Dermis microvascular lymphatic vessel endothelial cell (primary cell): ENCODE measurements at regions not wholly inside any gene's neighbourhood (a gene's known extent, or its start where the extent isn't known, plus 50 kb on each side); places are given as distances from the start of the nearest gene placed in this dataset.
"Not testable (repeated sequence)": the region's sequence is repeated elsewhere in the genome, so short reads cannot be mapped to it uniquely, and the experiment has no call there.

Experiments
- DNase-seq, 2 donors: peaks; one replicate each; pipeline versions ENCODE4 v3.0.0 to v3.0.0-alpha.2; 2010; ENCODE audit warnings: low read depth in 2 of 2

DNA sequence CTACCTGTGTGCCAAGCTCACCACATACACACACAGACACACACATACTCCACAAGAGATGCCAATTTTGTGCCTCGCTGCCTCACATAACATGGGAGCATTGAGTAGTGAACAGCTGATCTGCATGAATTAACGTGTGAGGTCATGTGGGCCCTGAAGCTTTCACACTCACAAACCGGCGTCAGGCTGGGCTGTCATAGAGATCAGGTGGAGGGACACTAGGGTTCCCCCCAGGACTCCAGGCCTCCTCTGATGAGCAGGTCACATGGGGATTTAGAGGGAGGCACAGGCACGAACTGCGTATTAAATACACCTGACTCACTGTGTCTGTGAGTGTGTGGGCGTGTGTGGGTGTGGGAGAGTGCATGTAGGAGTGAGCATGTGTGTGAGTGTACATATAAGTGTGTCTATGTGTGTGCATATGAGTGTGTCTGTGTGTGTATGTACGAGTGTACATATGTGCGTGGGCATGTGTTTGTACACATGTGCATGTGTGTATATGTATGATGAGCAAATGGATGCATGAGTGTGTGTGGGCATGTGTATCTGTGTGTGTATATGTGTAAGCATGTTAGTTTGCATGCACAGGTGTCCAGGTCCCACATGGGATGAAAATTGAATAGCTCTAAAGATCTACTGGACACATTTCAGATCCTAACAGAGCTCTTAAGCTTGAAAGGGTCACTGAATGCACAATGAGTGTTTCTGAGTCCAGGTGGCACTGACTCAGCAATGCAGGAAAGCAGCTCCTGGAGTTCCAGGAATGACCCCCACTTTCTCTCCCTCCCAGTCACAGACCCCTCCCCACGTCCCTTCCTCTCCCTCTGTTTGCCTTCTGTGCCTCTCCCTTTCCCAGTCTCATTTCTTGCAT, 336.6 kb downstream of the PREX1 start:
- no peak for DNase-seq

DNA sequence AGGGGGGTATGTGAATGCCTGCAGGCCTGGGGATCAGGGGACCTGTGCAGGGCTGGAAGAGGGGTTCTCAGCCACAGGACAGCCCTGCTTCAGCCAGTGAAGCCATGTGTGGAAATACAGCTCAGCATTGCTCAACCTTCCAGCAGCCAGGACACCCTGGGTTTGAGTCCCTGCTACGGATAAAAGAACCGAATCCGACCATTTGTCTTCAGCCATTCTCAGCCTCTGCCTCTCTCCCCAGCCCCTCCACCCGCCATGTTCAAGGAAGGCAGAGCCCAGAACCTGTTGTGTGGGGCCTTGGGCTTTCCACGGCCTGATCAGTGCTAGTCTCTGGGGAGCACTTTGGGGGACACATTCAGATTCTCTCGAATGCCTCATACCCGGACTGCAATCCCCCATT, 337.5 kb downstream of the PREX1 start:
- DNase-seq = not testable (repeated sequence)

DNA sequence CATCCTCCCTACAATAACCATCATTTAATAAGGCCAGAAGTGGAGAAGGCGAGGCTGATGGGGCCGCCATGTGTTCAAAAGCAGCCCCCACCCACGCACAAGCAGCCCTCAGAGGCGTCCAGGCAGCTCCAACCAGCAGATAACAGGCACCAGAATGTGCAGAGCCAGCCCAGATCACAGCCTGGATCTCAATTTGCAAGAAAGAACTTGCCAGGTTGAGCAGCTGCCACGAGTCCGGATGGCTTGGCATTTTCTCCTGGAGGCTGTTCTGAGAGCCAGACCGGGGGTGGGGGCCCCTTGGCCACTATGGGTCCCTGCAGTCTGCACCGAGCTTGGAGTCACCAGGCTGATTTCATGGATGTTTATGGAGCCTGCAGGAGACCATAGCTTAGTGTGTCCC, 338.1 kb downstream of the PREX1 start:
- no peak for DNase-seq

DNA sequence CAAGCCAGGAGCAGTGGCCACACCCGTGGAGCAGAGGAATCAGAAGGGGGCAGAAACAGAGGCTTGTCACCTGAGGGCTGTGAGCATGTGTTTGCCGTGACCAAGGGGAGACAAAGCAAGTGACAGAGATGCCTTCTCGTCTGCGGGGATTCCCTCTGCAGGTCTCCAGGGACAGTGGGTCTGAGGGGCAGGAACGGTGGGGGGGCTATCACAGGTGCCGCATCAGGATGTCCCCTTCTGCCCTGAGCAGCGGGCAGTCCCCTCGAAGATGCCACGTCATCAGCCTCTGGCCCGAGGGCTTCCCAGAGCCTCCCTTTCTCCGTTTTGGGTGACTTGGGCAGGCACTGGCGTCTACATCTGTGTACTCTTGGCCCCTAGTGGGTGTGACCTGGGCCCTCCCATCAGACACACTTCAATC, 338.7 kb downstream of the PREX1 start:
- DNase-seq = no peak

DNA sequence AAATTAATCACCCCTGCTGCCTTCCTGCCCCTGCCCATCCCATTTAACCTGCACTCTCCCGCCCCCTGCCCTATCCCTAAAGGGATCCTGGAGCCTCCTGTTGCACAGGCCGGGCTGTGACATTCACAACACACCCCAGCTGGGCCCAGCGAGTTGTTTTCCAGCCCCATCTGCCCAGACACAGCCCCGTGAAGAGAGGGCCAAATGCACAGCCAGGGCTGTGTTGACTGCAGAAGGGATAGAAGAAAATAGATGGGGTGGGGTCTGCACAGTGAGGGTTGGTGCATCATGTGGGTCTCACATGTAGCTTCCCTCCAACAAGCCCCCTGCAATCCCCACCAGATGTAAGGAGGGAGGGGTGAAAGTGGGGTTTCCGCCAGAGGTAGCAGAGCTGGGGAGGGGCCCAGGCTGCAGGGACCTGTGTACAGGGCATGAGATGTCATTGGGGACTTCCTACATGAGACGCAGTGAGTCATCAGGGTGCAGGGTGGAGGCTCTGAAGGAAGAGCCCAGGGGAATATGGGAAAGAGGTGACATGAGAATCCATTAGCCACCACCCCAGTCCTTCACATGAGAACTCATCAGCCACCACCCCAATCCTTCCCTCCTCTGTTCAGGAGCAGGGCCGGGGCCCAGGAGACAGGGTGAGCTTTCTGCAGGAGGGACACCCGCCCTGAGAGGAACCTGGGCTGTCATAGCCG, 339.3 kb downstream of the PREX1 start:
- DNase-seq = not testable (repeated sequence)

DNA sequence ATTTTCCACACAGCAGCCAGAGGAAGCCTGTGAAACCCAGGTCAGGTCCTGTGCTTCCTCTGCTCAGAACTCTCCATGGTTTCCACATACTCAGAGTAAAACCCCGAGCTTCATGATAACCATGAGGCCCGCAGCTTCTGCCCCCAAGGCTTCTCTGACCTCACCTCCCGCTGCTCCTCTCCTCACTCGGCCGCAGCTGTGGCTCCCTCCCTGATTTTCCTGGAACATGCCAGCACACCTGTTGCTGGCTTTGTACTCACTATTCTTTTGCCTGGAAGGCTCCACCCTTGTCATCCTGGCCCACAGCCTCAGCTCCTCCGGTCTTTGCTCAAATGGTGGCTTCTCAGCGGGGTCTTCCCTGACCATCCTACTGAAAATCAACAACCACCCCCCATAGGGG, 341.7 kb downstream of the PREX1 start:
- DNase-seq = no peak

DNA sequence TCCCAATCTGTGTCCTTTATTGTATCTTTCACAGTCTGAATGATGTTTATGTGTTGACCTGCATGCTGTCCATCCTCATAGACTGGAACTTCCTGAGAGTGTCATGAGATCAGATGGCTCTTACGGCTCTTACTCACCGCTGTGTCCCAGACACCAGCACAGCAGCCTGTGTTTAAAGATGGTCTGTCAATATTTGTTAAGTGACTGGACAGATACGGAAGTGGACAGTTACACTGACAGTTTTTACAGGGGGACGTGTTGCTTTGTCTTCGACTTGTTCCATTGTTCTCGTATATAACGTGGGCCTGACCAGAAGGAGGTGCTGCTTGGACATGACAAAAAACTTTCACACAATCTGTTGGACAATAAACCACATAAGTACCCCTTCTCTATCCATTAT, 342.6 kb downstream of the PREX1 start:
- DNase-seq = peak in 1 of 2 donors; percentile 17

DNA sequence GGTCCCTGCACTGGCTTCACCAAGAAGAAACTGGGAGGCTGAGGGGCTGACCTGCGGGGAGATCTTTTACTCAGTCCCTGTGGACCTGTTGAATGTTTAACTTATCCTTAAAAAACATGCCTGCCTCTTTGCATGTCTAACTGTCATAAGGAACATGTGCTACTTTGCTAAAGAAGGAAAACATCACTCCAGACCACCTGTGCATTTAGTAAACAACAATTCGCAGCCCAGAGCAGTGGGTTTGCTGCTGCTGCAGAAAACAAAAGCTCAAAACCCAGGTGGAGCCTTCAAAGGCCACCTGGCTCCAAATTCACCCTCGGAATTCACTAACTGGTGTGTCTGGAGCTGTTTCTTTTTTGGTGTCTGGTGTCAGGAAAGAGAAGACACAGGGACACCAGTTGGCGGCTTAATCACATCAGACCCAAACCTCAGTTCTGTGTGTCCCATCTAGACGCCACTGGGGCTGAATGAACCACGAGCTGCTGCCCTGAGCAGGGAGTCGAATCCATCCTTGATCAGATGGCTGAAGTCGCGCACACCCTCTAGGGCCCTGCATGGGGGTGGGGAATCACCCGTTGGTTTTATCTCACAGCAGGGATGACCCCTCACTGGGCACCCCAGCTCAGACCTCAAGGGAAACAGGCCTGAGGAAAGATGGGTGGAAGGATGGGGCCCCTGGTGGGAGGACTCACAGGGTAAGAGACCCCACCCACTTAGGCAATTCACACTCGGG, 344.3 kb downstream of the PREX1 start:
- no peak for DNase-seq

DNA sequence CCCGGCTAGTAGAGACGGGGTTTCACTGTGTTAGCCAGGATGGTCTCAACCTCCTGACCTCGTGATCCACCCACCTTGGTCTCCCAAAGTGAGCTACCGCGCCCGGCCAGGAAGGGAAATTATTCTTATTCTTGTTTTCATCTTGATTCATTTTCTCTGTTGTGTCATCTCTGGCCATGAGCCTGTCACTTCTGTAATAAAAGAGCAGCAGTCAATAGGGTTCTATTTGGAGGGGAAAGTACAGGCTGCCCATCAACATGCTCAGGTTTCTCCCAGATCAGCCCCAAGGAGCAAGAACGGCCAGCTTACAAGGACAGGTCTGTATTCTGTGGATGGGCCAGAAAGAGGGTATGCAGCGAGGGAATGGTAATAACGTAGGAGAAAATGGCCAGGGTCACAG, 345.0 kb downstream of the PREX1 start:
- DNase-seq = no peak

DNA sequence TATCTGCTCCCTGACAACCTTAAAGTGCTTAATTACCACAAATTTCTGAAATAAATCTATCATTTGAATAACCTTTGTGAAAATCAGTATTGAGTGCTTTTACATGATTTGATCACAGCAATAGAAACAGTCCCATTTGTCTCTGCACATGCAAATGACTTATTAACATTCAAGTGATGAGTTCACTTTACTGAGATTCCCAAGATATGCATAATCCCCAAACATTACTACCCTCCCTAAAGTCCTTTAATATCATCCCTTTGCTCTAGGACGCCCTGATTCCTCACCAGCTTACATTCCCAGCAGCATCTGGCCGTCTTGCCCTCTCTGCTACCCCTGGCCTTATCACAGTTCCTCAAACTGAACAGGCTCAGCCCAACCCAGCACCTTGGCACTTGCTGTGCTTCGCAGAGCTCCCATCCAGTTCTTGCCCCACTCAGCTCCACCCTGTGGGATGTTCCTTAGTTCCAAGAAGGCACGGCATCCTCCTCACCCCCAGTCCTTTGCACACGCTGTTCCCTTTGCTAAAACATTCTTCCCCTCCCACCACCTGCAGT, 347.5 kb downstream of the PREX1 start:
- no peak for DNase-seq

DNA sequence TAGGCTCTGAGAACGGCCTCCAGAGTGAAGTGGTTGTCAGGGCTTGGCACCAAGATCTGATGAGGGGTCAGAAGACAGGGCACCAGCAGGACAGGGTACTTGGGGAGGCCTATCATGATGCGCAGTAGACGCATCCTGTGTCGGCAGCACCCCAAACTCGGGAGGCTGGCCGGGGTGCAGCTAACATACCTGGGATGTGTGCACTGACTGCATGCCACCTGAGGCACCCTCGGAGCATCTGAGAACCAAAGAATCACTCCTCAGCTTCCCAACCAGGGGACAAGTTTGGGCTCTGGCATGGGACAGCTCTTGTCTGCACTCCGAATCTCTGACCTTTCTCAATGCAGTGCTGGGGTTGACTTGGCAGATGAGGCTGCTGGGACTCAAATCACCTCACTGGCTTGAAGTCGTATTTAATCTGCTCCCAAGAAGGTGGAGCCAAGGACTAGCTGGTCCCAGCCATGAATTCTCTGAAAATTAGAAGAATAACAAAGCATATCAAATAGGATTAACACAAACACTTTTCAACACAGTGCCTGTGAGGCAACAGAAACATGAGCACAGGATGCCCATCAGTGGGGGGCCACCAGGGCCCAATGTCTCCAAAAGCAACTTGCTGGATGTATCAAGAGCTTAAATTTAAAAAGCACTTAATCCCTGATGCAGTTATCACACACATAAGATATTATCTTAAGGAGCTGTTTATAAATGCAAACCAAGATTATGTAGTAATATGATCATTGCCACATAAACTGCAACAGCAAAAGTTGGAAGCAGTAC, 348.8 kb downstream of the PREX1 start:
- no peak for DNase-seq

DNA sequence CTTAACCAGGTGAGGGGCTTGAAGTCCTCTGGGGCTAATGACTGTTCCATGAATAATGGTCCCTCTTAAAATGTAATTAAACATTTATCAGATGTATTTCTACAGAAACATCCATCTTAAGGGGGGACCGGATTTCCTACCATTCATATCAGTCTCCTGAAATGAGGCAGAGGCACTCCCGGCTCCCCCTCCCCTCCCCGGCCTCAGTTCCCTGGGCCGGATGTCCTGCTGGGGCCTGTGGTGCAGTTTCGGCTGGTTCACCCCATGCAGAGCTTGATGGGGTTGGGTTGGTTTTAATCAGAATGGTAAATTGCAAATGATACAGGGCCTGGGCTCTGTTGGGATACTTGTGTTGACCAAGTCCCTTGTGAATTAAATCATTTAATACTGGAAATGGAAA, 349.4 kb downstream of the PREX1 start:
- DNase-seq = no peak

DNA sequence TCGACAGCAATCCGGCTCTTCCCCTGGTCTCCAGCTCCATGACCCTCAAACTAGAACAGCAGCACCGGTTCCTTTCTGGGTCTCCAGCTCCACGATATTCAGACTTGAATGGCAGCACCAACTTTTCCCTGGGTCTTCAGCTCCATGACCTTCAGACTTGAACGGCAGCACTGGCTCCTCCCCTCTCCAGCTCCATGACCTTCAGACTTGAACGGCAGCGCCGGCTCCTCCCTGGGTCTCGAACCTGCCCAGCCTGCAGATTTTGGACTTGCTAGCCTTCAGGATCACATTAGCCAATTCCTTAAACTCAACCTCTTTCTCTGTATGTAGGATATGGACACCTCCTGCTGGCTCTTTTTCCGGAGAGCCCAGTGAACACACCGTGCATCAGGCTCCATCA, 350.9 kb downstream of the PREX1 start:
- DNase-seq = no peak

DNA sequence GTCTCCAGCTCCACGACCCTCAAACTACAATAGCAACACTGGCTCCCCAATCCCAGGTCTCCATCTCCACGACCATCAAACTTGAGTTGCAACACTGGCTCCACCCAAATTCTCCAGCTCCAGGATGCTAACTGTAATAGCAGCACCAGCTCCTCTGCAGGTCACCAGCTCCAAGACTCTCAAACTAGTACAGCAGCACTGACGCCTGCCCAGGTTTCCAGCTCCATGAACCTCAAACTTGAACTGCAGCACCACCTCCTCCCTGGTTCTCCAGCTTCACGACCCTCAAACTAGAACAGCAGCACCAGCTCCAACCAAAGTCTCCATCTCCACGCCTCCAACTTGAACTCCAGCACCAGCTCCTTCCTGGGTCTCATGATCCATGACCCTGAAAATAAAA, 353.8 kb downstream of the PREX1 start:
- no peak for DNase-seq

DNA sequence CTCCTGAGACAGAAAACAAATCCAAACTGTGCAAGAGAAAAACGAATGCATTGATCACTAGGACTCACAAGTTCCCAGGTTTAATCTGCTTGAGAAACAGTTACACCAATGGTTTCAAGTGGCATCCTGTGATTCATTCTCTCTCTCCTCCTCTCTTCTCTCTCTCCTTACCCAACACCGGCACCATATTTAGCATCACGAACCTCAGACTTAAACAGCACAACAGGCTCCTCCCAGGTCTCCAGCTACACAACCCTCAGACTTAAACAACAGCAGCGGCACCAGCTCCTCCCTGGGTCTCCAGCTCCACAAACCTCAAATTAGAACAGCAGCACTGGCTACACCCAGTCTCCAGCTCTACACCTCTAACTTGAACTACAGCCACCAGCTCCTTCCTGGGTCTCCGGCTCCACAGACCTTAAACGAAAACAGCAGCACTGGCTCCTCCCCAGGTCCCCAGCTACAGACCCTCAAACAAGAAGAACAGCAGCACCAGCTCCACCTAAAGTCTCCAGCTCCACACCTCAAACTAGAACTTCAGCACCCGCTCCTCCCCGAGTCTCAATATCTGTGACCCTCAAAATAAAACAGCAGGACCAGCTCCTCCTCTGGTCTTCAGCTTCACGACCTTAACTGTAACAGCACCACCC, 355.9 kb downstream of the PREX1 start:
- DNase-seq = no peak

DNA sequence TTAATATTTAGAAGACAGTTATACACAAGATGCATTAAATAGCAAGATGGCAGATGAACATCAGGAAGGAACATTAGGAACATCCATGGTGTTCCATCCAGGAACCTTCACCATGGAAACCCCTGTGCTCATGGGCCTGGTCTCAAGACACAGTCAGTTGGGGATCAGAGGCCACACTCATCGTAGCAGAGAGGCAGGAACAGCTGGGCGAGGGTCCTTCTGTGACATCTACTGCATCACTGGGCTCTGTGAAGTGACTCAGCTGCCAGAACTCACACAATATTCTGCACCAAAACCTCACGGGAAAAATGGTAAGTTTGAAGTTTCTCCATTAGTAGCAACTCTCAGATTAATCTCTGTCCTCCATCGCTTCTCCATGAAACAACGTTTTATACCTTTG, 356.6 kb downstream of the PREX1 start:
- no peak for DNase-seq

DNA sequence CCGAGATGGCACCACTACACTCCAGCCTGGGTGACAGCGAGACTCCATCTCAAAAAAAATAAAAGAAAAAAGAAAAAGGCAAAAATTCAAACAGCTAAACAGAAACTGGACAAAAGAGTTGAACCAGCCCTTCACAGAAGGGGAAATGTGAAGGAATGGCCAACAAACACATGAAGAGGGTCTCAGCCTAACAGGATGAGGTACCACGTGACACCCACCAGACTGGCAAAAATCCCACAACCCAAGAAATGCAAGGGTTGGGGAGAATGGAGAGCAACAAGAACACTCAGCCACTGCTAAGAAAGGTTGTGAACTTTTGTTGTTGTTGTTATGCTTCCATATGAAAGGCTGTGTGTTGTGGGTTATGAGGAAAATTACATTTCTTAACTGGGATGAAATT, 357.7 kb downstream of the PREX1 start:
- no peak for DNase-seq

DNA sequence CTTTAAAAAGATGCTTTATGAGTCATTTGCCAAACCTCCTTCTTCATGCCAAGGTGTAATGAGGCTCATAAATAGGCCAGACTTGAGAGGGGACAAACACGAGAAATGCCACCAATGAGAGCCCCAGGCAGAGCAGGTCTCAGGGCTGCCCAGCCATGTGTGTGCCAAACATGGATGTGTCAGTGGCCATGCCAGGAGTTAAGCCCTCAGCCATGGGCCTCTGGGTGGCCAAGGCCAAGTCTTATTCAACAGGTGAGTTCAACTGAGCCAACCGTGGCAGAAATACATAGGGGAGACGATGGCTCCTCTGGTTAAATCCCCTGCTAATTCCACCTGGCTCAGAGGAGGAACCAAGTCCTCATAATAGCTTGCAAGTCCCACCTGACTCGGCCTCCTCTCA, 358.8 kb downstream of the PREX1 start:
- no peak for DNase-seq

DNA sequence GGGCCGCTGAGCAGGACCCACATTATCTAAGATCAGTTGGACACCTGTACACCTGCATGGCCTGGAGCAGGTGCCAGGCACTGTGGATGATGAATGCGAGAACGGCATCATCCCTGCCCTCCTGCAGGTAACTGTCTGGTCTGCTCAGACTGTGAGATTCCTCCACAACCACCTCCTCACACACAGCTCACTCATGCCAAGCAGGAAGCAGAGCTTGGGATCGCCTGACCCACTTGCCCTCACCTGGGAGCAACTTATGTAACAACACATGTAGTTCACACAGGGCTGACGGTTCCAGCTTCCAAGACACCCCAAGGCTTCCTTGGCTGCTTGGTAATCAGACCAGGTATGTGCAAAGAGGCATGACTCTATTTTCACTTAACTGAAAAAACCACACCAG, 359.2 kb downstream of the PREX1 start:
- DNase-seq = no peak

DNA sequence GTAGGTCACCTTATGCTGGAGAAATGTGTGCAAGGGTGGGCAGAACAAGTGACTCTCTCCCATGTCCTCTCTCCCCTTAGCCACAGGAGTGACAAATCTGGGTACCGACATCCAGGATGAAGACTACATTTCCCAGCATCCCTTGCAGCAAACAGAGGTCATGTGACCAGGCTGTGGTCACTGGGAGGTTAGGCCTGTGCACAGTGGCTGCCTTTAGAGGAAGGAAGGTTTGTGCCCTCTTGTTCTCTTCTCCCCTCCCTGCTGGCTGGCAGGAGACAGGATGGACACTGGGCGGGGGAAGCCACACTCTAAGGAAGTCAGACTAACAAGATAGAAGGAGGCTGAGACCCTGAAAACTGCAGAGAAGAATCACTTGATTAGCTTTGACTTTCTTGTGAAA, 360.2 kb downstream of the PREX1 start:
- DNase-seq = peak in 1 of 2 donors; percentile 14

DNA sequence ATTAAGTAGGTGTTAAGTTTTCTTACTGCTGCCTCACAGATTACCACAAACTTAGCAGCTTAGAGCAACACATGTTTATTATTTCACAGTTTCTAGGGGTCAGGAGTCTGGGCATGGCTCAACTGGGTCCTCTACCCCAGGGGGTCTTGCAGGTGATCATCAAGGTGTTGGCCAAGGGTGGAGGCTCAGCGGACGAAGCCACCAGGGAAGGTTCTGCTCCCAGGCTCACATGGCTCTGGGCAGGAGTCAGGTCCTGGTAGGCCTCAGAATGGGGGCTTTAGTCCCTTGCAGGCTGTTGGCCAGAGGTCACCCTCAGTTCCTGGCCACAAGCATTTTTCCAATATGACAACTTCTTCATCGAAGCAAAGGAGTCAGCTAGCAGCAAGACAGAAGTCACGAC, 362.5 kb downstream of the PREX1 start:
- DNase-seq = no peak
